Embryonic facial prominence (tissue), 1 donor: ENCODE measurements at regions not wholly inside any gene's neighbourhood (a gene's known extent, or its start where the extent isn't known, plus 50 kb on each side); places are given as distances from the start of the nearest gene placed in this dataset.

Experiments
- DNase-seq: peaks from one replicate; pipeline ENCODE4 v3.0.0-alpha.2; 2016; ENCODE audit errors: extremely low spot score

GRCh38 chr1:25036117-25036546 is 106.1 kb upstream of the RUNX3 start:
- DNase-seq: no peak

DNA sequence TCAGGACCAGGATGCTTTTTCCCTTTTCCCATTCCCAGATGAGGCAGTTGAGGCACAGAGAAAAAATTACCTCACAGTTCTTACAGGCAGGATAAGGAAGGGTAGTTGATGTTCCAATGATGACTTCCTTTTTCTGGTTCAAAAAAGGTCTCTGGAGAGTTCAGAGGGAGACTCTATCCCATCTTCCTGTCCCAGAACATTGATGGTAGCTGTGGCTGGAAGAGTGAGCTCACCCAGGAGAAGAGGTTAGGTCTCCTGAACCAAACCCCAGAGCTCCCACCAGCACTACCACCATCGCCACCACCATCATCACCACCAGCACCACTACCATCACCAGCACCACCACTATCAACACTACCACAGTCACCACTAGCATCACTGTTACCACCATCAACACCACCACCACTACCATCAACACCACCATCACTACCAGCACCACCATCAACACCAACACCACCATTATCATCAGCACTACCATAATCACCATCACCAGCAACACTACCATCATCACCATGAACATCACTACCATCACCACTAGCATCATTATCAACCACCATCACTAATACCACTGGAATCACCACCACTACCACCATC is 105.5 kb upstream of the RUNX3 start:
- no peak for DNase-seq

- DNase-seq: no peak
Observed at GRCh38 chr1:25034736-25035522, 104.9 kb upstream of the RUNX3 start.

GRCh38 chr1:25033828-25034705 is 104.0 kb upstream of the RUNX3 start:
- no peak for DNase-seq

- DNase-seq: no peak
Observed at GRCh38 chr1:25033030-25033827, 103.2 kb upstream of the RUNX3 start.

DNA sequence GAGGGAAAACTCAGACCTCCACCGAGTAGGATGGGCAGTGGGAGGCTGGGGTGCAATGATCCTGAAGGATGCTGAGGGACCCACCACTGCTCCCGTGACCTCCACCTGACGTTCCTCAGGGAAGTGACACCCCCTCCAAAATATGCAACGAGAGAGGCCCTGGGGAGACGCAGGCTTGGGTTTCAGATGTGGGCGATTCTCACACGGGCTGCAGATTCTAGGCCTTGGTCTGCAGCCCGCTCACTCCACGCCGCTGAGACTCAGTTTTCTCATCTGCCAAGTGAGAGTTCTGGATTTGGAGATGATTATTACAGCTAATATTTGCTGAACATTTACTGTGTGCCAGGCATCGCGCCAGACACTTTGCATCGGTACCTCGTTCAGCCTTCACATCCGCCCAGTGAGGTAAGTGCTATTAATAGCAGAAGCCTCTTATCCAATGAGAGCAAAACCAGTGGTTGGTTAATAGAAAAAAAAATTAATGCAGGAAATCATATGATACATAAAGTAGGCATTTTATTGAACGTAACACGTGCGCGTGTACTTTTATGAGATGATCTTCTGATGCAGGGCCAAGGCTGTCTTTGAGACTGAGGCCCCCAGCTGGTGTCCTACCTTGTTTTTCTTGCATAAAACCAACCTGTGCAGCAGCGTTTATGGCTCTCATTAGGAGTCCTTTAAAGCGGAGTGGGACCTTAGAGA is 102.0 kb upstream of the RUNX3 start:
- DNase-seq: no peak

DNA sequence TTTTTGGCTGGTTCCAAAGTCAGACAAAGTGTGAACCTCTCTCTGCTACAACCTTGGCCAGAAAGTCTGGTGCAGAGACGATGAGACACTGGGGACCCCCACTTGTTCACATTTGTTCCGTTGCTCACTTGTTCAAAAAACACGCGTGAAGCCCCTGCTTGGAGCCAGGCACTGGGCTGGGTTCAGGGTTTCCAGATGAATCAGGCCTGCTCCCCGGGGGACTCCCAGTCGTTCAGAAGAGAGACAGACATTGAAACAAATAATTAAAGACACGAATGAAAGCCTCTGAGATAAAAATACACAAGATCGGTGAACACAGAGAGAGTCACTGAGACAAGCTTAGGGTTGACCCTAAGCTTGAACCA is 101.5 kb upstream of the RUNX3 start:
- no peak for DNase-seq

- DNase-seq: no peak
Observed at GRCh38 chr1:25030674-25031589, 100.9 kb upstream of the RUNX3 start.

DNA sequence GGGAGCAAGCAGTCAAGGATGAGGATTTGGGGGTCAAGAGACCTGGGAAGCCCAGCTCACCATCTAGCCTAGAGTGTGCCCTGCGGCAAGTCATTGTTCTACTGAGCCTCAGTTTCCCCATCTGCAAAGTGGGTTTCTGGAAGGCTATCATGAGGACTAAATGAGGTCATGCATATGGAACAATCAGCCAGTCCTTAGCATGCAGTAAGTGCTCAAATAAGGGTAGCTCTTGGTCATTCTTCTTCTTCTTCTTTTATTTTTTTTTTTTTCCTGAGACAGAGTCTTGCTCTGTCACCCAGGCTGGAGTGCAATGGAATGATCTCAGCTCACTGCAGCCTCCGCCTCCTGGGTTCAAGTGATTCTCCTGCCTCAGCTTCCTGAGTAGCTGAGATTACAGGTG is 99.9 kb upstream of the RUNX3 start:
- DNase-seq: no peak

DNA sequence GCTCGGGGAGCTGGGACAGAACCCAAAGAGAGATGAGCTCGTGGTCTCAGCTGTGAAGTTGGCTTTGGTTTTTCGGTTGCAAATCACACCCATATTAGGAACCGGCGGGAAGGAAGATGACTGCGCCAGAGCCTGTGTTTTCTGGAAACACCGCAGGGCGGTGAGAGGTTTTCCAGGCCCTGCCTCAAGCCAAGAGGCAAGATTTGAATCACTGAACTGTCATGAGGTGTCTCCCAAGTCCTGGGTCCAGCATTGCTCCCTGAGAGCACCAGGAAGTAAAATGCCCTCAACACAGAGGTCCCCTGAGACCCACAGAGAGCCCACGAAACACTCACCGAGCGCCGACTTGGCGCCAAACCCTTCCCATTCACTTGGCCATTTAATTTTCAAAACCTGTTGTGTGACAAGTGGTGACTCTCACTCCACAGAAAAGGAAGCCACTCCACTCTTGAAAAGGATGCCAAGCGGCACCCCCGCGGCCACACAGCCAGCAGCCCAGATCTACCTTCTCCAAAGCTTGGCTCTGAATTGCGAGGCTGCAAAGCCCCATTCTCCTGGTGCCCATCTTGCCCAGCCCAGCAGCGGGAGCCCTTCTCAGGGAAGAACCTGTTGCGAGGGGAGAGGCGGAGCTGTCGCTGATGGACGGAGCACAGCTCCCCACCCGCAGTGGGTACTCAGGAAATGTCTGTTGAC is 99.0 kb upstream of the RUNX3 start:
- no peak for DNase-seq

DNA sequence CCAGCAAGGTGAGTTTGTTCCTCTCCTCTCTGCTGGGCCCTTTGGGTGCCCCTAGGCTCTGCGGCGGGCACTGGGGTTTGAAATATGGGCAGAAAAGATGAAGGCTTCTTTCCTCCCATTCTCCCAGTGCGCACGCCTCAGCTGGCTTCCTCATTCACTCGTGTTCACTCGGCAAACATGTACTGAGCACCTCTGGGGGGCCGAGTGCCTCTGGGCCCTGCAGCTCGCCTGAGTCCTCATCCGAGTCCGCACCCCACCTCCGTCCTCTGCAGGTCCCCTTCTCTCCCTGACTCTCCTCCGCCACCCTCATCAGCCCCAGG is 98.5 kb upstream of the RUNX3 start:
- DNase-seq: no peak

DNA sequence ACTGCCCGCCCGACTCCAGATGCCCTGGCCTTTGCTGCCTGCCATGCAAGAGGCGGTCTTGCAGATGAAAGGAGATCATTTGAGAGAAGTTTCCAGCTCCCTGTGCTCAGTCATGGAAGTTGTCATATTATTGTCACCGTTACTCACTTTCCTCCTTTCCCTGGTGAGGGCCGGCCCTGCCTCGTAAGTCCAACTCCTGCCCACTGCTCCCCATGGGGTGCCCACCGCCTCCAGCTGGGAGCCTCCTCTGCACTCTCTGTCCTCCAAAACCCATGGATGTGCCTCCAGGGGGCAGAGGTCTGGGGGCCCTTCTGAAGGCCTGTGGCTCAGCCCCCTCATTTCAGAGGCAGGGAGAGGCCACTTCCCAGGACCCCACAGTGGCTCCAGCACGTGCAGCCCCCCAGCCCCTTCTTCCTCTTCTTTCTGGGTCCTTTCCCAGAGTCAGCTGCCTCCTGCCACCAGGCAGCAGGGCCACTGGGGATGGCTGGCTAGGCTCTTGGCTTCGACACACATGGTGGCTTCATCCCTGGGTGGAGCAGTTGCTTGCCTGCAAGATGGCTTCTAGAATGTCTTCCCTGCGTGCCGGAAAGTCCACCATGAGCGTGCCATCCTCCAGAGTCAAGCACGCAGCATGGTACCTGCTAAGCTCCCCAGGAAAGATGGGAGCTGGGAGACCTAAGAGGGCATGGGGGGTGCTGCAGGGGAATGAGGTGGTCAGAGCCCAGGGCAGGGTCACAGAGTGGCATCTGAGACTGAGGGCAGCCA is 97.9 kb upstream of the RUNX3 start:
- DNase-seq: no peak

- no peak for DNase-seq
Observed at GRCh38 chr1:25026730-25027450, 96.8 kb upstream of the RUNX3 start.

GRCh38 chr1:25026304-25026703 is 96.2 kb upstream of the RUNX3 start:
- DNase-seq: no peak

DNA sequence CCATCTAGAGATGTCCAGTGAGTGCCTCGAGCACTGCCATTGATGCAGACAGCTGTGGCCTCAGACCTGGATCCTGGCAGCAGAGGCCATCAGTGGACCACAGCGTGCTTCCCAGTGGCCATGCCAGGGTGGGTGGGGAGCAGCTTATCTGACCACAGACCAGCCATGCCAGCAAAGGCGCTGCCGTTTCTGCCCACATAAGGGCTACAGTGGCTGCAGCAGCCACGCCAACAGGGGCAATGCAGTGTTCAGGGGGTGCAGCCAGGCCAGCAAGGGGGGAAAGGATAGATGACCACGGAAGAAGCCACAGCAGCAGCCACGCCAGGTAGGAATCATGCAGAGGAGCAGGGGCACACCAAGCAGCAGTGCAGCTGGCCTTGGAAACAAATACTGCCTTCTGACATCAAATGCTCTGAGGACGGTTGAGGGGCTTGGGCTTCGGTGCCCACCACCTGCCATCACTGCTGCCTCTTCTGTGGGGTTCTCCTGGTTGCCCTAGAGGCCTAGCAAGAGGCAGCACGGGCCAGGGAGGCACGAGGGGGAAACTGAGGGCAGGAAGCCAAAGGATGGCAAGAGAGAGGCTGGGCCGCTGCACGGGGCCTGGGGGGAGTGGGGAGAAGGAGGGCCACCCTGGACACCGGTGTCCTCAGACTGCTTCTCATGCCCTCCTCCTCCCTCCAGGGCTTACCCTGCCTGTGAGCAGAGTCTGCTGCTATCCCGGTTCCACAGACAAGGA is 94.7 kb upstream of the RUNX3 start:
- DNase-seq: no peak

DNA sequence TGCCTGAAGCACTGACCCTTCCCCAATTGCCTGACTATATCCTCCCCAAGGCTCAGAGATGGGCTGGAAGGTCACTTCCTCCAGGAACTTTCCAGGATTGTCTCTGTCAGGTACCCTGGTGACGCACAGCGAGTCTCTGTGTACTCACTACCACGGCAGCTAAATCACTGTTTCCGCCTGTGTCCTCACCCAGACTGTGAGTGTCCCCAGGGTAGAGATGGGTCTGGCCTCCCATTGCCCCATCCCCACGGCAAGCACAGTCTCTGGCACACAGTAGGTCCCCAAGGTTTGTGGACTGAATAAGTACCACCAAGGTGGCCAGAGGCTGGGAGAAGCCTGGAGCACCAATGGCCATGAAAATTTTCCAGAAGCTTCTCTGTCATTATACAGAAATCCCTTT is 93.8 kb upstream of the RUNX3 start:
- DNase-seq: no peak

DNA sequence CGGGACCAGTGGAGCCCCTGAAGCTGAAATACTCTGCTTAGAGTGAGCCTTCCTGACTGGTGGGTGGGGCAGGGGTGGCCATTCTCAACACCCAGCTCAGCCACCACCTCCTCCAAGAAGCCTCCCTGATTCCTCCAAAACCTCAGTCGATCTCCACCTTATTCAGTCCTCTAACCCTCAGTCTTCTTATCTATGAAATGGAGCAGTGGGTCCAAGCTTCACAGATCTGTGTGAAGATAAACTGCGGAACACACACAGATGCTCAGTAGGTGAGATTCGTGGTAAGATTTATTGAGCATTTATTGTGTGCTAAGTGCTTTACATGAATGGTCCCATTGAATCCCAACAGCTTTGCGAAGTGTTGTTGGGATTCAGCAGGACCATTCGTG is 93.1 kb upstream of the RUNX3 start:
- no peak for DNase-seq
